ENCODE measurements at regions not wholly inside any gene's neighbourhood (a gene's known extent, or its start where the extent isn't known, plus 50 kb on each side); places are given as distances from the start of the nearest gene placed in this dataset.

DNA sequence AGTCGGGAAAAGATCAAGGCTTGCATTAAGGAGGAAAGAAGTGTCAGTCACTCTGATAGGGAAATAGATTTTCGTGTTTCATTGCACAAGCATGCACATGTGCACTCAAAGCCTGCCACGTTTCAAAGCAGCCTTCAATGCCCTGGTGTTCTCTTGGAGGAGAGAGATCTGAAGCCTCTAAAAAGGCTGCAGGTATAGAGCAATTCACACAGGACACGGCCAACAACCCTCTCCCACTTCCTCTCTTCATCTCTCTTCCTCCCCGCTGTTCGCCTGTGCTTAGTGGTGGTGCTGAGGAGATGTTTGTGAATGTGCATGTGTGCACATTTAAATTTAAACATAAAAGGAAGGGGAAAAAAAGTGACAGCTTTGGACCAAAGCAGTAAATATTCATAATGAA is 117.7 kb downstream of the NUF2 start:
- TF ChIP-seq CTCF (IDR thresholded peaks at IDR 0.05) (no peak), POLR2AphosphoS5 (IDR thresholded peaks at IDR 0.05) (no peak)
